ENCODE measurements at regions not wholly inside any gene's neighbourhood (a gene's known extent, or its start where the extent isn't known, plus 50 kb on each side); places are given as distances from the start of the nearest gene placed in this dataset.
"Not testable (repeated sequence)": the region's sequence is repeated elsewhere in the genome, so short reads cannot be mapped to it uniquely, and the experiment has no call there.

- peak; percentile 23 for DNase-seq
Measured at GRCh38 chr6:166253778-166254204, 54.4 kb downstream of the PRR18 start.

GRCh38 chr6:166253281-166253681 lies 54.9 kb downstream of the PRR18 start:
- DNase-seq, result peak; percentile 33

- DNase-seq, result no peak
Measured at GRCh38 chr6:166252601-166253000, 55.6 kb downstream of the PRR18 start.

GRCh38 chr6:166251655-166252054 lies 56.5 kb downstream of the PRR18 start:
- no peak for DNase-seq

- DNase-seq, result no peak
Measured at GRCh38 chr6:166251211-166251610, 57.0 kb downstream of the PRR18 start.

- not testable (repeated sequence) for DNase-seq
Measured at GRCh38 chr6:166249061-166249785, 59.0 kb downstream of the PRR18 start.

GRCh38 chr6:166245148-166245547 lies 63.0 kb downstream of the PRR18 start:
- no peak for DNase-seq

- DNase-seq, result peak; percentile 56
Measured at GRCh38 chr6:166244353-166245045, 63.7 kb downstream of the PRR18 start.

- DNase-seq, result no peak
Measured at GRCh38 chr6:166242888-166243287, 65.3 kb downstream of the PRR18 start.

GRCh38 chr6:166241974-166242373 lies 66.2 kb downstream of the PRR18 start:
- DNase-seq, result no peak

GRCh38 chr6:166240889-166241288 lies 67.3 kb downstream of the PRR18 start:
- DNase-seq, result no peak

- no peak for DNase-seq
Measured at GRCh38 chr6:166237617-166238016, 70.0 kb upstream of the TBXT start.

GRCh38 chr6:166236596-166236995 lies 68.9 kb upstream of the TBXT start:
- no peak for DNase-seq

- DNase-seq, result no peak
Measured at GRCh38 chr6:166235666-166236292, 68.1 kb upstream of the TBXT start.

- not testable (repeated sequence) for DNase-seq
Measured at GRCh38 chr6:166231181-166231580, 63.5 kb upstream of the TBXT start.

GRCh38 chr6:166228839-166229528 lies 61.3 kb upstream of the TBXT start:
- no peak for DNase-seq

GRCh38 chr6:166228425-166228824 lies 60.8 kb upstream of the TBXT start:
- DNase-seq, result no peak

- no peak for DNase-seq
Measured at GRCh38 chr6:166223079-166223478, 55.4 kb upstream of the TBXT start.

GRCh38 chr6:166222631-166223030 lies 55.0 kb upstream of the TBXT start:
- DNase-seq, result no peak

GRCh38 chr6:166221636-166222035 lies 54.0 kb upstream of the TBXT start:
- DNase-seq, result no peak

GRCh38 chr6:166221040-166221439 lies 53.4 kb upstream of the TBXT start:
- peak; percentile 29 for DNase-seq
